Stimulated activated CD8-positive, alpha-beta memory T cell treated with anti-CD3 and anti-CD28 coated beads, Interleukin-4, amount 100 ng/mL, for 48 hours (primary cell): ENCODE measurements at regions not wholly inside any gene's neighbourhood (a gene's known extent, or its start where the extent isn't known, plus 50 kb on each side); places are given as distances from the start of the nearest gene placed in this dataset.
"Not testable (repeated sequence)": the region's sequence is repeated elsewhere in the genome, so short reads cannot be mapped to it uniquely, and the experiment has no call there.

Experiments used
- DNase-seq: peaks from one replicate; pipeline ENCODE4 v3.0.0-alpha.2; 2020

DNA sequence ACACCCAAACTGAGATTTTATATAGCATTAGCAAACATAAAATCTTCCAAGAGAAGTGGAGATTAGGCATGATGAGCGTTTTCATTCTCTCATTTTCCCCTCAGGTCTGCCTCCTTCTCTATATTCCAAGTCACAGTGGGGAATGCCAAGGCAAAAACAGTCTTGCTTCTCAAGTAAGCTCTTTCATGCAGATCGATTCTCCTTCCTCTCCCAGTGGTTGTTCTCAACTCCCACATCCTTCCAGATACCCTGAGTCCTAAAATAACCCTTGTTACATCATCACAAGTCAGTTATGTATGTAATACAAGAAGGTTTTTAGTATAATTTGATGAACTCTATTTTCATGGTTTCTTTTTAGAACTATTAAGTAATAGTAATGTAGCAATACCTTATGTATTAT lies 150.6 kb downstream of the TXNL1 start:
- DNase-seq: no peak

DNA sequence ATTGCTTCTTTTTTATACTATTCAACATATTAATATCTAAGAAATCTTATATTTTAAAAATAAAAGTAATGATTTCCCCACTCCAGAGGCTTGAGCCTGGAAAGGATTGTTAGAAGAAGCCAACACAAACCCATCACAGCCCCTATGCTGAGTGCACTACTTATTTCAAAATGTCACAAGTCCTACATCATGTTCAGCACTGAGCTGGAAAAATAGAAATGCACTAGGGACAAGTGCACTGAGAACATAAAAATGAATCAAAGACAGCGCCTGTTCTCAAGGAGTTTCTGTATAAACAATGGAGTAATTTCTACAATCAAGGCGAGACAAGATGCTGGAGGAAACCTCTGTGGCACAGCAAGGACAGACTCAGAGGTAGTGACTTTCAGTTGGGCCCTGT lies 155.0 kb downstream of the TXNL1 start:
- DNase-seq: no peak

DNA sequence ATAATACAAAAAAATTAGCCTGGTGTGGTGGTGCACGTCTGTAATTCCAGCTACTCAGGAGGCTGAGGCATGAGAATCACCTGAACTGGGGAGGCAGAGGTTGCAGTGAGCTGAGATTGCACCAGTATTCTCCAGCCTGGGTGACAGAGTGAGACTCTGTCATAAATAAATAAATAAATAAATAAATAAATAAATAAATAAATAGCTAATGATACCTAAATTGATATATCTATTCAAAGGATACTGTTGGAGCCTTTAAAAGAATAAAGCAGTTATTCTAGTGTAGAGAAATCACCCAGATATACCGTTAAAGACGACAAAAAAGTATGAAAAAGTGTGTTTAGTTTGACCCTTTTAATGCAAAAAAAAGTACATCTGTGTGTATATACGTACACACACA lies 155.6 kb downstream of the TXNL1 start:
- DNase-seq: not testable (repeated sequence)

DNA sequence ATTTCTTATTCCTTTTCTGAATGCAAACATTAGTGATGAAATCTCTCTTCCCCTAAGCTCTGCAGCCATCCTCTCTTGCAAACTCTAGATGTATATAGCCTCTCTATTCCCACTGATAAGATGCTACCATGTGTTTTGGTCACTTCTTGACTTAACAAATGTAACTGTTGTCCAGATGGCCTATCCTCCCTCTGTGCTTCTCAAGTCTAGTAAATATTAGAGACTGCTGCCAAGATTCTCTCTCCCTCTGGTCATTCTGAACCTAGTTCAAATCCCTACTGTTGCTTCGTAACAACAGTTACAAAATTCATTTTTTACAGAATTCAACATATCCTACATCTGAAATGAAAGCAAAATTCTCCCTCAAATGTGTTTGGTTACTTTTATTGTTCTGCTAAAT lies 156.6 kb downstream of the TXNL1 start:
- DNase-seq: no peak

DNA sequence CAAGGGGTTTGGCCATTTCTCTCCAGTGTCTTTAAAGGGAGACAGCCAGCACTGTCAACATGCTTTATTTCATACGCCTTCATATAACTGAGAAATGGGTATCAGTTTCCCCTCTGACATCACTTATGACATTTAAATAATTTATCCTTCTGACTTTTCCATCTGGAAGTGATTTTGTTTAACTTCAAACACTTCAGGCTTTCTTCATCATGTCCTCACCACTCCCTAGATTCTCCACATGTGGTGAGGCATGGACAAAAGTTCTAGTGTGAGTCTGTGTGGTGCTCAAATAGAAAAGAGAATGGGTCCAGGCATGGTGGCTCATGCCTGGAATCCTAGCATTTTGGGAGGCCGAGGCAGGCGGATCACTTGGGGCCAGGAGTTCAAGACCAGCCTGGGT lies 158.6 kb downstream of the TXNL1 start:
- no peak for DNase-seq

DNA sequence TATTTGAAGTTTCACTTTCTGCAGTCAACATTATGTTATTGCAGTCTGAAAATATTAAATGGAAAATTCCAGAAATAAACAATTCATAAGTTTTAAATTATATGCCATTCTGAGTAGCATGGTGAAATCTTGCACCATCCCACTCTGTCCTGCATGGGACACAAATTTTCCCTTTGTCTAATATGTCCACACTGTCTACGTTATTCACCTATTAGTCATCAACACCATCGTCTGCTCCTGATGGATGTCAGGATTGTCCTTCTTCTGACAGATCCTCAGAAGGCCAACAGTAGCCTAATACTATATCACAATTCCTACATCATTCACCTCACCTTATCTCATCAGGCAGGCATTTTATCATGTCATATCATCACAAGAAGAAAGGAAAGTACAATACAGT lies 163.1 kb downstream of the TXNL1 start:
- DNase-seq: no peak

DNA sequence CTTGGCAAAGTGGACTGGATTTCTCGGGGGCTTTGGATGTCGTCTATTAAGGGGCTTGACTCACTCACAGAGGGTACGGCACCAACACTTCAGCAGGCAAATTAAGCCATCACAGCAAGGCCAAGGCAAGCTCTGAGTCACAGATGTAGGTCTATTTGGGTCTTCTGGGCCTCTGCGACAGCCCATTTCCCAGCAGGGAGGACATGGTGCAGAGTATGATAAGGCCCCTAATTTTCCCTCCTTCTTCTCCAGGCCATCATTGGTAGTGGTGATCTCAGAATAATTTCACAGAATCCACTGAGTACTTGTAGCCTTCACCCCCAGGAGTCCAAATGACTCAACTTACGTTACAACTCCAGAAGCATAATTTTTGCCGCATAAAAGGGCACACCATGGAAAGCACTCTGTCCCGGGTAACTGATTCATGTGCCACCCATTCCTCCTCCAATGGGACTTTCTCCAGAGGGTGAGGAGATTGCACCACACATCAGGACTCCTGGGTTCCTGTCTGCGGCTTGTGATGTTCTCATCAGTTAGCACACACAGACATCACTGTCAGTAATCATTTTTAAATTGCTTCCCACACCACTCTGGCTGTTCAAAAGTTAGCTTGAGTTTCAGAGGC lies 164.9 kb downstream of the TXNL1 start:
- DNase-seq: no peak

DNA sequence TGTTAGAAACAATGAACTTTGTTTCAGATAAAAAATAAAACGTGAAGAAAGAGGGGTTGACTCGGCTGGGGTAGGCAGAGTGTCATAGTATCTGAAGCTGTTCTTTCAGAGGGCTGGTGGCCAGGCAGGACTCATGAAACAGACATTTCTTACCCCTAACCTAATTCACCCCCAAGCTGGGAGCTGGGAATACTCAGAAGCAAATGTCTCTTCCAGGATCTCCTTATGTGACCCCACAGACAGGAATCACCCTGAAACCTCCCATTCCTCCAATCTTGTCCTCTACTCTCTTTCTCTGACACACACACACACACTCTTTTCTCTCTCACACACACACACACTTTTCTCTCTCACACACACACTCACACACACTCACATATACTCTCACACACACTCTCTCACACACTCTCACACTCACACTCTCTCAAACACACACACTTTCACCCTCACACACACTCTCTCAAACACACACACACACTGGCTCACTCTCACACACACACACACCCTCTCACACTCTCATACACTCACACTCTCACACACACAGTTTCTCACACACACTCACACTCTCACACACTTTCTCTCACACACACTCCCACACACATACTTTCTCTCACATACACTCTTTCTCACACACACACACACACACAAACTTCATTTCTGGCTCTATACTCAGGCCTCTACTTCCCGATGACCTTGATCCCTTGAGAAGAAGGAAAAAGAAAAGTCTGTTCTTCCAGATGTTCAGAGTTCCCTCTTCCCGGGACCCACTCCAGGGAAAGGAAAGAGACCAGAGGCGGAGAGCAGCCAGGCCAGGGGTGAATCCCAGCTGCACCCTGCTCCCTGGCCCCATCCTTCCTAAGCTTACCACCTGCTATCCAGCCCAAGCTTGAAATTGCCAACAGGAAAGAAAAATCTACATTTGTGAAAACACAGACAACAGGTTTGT lies 167.7 kb downstream of the TXNL1 start:
- DNase-seq: no peak

DNA sequence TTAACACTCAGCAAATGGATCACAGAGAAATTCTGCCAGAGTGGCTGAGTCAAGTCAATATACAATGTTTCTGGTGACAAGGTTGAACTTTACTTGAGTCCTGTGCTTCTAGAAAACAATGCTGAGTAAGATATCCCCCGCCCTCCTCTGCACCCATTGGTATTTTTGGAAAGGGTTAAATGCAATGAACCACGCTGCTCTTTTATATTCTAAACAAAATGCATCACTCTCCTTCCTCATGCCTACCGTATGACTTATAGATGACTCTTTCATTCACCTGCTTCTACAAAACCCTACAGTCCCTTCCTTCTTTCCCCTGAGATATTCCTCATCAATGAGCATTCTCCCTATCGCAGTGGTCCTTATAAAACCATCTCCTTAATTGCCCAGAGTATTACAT lies 168.8 kb downstream of the TXNL1 start:
- no peak for DNase-seq

DNA sequence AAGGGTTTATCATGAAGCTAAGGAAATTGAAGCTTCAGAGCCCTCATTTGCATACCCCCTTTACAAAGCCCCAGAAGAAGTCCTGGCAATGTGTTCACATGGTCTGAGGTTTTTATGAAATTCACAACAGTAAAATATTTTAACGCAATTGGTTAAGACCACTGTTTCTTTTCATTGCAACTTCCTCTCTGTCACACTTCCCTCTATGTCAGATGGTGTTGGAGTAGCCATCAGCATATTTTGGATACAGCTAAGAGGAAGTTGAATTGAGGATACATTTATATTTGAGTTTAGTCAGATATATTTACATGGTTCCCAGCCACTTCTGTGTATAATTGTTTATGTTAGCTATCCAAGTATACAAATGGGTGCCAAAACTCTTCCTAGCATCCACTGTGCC lies 170.0 kb downstream of the TXNL1 start:
- no peak for DNase-seq

DNA sequence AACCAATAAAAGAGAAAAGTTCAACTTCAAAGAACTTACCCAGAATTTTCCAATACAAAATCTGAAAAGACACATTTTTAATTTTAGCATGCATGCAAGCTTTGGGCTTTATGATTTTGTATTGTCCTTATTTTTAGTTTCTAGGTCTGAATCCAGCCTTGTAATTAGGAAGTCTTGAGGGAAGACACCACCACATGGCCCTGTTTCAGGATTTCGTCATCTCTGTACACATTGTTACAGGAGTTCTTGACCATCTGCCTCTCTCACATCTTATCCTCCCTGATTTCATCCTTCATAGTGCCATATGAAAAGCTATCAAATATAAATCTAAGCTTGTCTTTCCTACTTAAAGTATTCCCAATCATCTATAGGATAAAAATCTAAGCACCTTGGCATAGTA lies 176.1 kb downstream of the TXNL1 start:
- no peak for DNase-seq

DNA sequence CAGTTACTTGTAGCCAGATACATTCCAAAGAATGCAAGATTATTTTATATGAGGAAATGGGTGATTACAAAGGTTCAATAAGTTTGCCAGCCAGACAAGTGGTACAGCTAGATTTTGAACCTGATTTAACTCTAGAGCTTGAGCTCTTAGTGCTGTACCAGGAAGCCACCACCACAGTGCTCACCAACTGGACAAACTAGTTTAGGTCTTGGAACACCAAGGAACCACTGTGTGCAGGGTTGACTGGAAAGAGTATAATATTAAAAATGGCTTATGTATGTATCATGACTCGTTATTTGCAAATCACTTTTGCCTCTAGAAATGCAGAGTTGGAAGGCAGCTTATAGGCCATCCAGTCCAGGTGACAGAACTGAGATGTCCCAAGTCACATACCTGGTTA lies 177.2 kb downstream of the TXNL1 start:
- DNase-seq: no peak

DNA sequence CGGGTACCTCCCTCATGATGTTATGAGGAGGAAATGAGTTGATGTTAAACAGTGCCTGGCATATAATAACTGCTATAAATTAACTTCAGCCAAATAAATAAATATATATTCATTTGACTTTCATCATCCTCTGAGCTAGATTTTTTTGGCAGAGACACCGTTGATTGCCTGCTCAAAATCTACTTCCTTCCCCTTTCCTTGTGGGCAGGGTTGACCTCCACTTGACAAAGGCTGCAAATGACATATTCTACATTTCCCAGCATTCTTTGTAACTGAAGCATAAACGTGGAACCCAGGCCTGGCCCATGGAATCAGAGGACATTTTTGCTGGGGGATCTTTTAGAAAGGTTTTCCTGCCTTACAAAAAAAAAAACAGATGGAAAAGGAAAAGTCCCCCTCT lies 177.8 kb downstream of the TXNL1 start:
- no peak for DNase-seq

DNA sequence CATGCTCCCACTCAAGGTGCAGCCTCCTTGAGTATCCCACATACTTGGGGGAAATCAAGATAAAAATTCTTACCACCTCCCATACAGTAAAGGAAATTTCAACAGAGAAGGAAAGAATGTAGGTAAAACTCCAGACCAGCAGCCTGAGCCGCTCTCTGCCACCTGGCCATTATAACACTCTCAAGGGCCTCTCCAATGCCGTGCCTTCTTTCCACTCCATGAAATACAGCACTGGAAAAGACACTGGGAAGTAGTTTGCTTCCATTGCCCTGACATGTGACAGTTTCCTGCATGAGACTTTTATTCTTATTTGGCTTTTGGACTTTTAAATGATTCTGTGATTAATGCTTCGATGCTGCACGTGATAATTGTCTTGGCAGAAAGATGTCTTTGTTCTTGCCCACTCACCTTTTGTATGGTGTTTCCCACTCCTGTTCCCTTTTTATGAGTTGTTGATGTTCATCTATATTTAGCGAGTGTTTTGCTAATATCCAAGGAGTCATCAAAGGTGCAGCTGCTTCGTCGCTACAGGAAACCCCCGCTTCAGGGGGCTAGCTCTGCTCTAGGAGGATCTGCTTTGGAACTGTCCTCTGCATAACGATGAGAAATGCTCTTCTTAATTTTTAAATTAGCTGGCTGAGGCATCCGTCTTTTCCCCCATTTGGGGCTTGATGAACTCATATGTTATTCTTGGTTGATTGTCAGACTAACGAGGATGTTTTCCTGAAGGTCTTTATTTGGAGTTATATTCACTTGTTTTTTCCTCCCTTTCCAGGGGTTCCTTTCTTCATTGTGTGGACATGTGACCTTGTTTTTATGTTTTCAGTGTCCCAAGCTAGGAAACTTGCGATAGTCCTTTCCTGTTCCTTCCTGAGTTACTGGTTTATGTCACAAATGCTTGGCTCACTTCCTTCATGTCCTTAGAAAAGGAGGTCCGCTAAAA lies 179.4 kb downstream of the TXNL1 start:
- DNase-seq: no peak

DNA sequence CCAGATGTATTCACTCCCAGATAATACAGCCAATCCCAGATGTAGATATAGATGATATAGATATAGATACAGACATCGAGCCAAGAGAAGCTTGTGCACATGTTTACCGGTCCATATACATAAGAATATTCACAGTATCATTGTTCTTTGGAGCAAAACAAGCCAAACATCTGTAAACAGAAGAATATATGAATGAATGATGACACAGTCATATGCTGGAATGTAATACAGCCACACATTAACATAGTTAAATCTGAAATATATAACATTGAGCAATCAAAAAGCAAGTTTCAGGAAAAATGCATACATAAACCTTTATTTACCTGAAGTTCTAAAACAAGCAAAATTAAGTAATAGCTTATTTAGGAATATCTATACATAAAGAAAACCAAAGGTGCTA lies 182.5 kb downstream of the TXNL1 start:
- DNase-seq: no peak

DNA sequence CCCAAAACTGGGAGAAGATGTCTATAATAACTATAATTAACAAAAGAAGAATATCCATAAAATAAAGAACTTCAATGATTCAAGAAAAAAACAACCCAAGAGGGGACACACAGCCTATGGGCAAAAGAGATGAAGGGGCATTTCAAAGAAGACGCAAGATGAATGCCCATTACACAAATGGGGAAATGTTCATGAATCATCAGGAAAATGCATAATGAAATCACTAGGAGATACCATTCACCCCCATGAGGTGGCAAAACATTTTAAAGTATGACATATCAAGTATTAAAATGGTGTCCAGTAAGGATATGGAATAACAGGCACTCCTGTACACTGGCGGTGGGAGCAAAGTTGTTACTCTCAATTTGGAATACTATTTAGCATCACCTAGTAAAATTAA lies 183.3 kb downstream of the TXNL1 start:
- DNase-seq: no peak

DNA sequence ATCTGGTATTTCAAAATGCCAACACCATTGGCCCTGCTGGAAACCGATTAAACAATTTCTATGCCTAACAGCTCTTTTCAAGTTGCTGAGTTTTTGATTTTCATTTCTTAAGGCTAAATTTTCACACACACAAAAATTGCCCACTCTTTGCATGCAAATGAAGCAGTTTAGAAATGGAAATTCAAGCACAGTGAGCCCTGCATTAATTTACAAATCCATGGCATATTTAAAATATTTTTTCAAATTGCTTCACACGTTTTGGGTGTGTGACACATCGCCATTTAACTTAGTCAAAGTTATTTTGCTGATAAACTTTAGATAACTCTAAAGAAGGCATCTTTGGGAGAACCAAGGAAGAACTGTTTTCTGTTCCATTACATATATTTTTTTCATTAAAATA lies 184.8 kb downstream of the TXNL1 start:
- DNase-seq: no peak

DNA sequence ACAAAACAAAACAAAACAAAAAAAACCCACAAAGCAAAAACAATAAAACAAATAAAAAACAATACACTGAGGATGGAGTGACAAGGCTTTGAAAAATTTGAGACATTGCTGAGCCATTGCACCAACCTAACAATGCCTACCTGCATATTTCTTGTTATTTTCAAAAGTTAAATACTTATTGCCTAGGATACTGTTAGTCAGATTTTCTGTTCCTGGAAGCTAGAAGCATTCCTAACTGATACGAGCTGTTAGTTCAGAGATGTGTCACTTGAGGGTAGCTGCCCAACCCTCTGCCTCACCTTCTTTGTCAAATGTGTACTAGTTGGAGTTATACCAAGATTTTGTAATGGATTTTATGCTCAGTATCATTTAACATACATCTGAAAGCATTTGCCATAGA lies 187.2 kb downstream of the TXNL1 start:
- no peak for DNase-seq

DNA sequence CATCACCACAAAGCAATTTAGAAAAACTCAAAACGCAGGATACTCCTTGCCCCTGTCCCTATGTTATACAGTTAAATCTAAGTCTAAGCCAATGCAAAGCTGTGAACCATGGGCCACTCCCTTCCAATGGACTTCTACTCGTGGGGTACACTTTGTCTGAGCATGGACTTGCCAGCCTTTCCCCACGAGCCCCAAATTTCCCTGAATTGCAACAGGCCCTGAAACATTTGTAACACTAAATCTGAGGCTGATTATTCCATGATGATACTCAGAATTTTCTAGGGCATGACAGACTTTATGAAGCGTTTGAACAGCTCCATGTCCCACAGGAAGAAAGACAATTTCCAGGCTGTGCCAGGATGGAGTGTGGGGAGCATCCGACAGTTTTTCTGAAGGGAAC lies 189.6 kb downstream of the TXNL1 start:
- no peak for DNase-seq

DNA sequence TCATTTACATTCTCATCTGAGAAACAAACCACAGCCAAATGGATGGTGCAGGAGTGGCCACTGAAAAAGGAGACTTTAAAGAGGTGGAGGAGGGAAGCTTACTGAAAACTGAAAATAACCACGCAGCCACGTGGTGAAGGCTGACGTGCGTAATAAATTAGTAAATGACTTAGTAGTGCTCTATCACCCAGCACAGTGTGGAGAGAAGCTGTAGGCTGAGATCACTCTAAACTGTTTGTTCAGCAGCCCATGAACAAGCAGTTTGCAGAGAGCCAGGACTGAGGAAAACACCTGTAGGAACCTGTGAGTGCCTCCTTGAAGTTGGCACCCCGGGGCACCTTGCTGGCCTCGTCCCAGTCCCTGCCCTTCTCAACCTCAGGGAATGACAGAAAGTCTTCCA lies 193.0 kb downstream of the TXNL1 start:
- no peak for DNase-seq

DNA sequence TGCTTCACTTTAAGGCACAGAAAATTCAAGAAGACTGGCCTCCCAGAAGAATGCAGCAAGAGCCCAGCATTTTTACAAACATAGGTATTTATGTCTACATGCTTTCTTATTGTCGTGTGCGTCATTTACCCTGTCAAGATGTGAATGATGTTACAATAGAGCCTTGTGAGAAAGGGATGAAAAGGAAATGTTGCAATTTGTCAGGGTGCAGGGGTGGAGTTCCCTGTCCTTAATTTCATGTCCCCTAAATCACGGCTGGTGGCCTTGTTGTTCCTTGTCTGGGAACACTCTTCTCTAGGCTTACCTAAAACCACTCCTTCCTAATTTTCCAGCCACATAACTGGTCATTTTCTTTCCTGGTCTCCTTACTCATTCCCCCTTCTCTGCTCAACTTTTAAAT lies 194.2 kb downstream of the TXNL1 start:
- DNase-seq: no peak

DNA sequence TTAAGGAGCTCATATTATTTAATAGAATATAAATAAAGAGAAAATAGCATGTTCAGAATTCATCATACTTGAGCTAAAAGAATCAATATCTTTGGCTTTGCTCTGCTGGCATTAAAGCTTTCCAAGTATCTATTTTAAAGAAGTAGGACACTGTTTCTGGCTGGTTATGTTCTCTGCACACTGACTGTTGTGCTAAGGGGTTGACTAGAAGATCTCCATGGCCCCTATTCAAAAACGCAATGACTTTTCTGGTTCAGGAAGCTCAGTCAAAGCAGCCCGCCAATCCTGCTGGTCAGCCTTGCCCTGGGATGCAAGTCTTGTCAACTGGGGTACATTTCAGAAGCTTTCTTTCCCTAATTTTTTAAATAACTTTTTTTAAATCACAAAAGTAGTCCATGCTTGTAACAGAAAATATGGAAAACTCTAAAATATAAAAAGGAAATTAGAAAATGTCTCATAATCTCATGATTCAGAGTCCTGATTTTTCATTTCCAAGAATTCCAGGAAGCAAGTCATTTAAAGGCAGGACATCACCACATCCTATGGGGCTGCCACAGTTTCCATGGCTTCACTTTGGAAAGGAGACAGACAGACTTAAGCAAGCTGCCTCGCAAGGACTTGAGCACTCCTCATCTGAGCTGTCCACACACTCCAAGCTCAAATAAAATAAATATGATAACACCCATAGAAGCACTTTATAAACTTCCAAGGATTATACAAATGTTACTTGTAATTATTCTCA lies 195.1 kb downstream of the TXNL1 start:
- no peak for DNase-seq

DNA sequence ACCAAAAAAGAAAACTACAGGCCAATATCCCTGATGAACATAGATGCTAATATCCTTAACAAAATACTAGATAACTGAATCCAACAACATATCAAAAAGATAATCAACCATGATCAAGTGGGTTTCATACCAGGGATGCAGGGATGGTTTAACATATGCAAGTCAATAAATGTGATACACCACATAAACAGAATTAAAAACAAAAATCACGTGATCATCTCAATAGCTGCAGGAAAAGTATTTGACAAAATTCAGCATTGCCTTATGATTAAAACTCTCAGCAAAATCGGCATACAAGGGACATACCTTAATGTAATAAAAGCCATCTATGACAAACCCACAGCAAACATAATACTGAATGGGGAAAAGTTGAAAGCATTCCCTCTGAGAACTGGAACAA lies 199.9 kb downstream of the TXNL1 start:
- DNase-seq: not testable (repeated sequence)
